ENCODE measurements at regions not wholly inside any gene's neighbourhood (a gene's known extent, or its start where the extent isn't known, plus 50 kb on each side); places are given as distances from the start of the nearest gene placed in this dataset.
"Not testable (repeated sequence)": the region's sequence is repeated elsewhere in the genome, so short reads cannot be mapped to it uniquely, and the experiment has no call there.

- not testable (repeated sequence) for DNase-seq (ENCODE audit: low read depth, low spot score)
Measured at GRCh38 chr6:141504318-141504717, 628.4 kb upstream of the GJE1 start.

GRCh38 chr6:141501616-141502015 lies 631.1 kb upstream of the GJE1 start:
- DNase-seq (ENCODE audit: low read depth, low spot score): no peak

GRCh38 chr6:141498977-141499376 lies 633.7 kb upstream of the GJE1 start:
- DNase-seq (ENCODE audit: low read depth, low spot score): no peak

DNA sequence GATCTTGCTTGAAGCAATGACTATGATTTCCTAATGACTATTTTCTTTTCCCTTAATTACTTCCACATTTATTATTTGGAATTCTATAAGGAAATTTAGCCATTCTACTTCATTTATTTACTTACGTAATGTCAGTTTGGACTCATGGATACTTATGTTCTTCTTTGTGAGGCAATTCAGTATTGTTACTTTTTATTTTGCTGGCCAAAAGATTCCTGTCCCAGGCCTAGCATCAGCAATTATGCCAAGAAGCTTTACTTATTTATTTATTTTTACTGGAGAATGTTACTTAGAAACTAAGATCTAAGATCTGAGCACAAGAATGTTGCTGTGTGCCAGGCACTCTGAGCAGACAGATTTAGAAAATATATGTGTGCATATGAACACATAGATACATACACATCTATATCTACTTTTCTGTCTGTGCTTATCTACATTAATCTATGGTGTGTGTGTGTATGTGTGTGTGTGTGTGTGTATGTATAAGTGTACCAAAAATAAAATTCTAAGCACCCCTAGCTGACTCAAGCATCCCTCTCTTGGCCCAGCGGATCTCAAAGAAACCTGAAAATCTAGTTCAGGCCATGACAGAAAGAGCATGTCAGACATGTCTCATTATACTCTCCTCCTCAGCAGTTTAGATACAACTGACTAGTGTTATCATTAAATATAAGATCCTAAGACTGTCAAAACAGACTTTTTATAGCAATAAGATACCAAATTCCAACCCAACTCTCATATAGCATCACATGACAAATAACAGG lies 640.0 kb upstream of the GJE1 start:
- no peak for DNase-seq (ENCODE audit: low read depth, low spot score)

DNA sequence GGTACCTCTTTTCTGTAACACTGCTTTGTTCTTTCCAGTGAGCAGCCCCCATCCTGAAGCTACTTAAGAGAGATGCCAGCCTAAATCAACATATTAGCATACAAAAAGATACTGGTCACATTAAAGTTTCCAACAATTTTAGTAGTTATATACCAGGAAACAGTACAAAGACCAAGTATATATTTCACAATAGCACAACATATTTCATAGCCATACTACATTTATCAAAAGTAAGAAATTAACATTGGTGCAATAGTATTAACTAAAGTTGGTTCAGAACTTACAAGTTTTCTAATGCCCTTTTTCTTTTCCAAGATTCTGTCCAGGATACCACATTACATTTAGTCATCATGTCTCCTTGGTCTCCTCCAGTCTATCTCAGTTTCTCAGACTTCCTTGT lies 641.0 kb upstream of the GJE1 start:
- no peak for DNase-seq (ENCODE audit: low read depth, low spot score)

- DNase-seq (ENCODE audit: low read depth, low spot score): no peak
Measured at GRCh38 chr6:141490982-141491381, 641.7 kb upstream of the GJE1 start.

DNA sequence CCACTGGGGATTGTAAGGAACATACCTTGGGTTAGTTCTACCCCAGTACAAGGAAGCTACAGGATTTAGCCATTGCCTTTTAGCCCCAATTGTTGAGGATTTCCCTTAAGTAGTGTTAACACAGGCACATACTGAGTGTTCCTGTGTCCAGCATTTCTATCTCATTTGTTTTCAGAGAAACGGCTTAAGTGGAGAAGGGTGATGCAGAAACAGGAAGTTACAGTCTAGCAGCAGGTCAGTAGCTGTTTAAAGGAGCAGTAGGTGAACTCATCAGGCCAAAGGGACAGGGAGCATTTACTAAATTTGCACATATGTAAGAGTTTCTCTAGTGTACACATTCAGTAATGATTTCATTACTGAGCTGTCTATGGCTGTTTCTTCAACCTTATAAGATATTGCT lies 644.2 kb upstream of the GJE1 start:
- DNase-seq (ENCODE audit: low read depth, low spot score): no peak

GRCh38 chr6:141486942-141487341 lies 645.8 kb upstream of the GJE1 start:
- DNase-seq (ENCODE audit: low read depth, low spot score): no peak

- no peak for DNase-seq (ENCODE audit: low read depth, low spot score)
Measured at GRCh38 chr6:141484711-141485110, 648.0 kb upstream of the GJE1 start.

- DNase-seq (ENCODE audit: low read depth, low spot score): no peak
Measured at GRCh38 chr6:141483598-141484061, 649.1 kb upstream of the GJE1 start.

DNA sequence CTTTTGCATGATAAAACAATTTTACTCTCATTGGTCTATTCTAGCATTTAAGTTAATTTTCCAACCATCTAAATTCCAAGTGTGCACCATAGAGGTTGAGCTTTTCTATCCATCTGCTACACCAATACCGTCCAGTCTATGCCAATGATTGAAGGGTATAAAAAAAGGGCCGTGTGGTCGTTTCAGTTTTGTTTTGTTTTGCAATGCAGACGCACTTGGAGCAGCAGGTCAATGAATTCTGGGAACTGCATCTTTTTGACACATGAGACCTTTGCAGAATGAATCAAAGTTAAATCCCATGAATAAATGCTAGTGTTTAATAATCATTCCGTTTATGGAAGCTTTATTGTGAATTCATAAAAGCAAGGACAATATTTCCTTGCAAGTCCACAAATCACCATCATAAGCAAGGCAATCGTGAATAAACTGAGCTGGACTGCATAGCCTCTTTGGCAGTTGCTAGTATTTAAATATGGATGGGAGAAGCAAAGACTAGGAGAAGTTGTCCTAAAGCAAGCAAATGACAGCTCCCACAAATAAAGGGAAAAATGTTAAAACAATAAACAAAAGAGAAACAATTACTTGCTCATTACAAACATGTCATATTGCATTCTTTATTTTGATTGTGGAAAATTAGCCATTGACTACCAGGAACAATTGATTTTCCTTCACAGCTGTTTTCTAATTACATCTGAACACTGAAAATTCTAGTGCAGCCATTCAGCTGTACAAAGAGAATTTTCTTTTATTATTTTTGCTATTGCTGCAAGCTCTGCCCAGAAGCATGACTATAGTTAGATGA lies 649.7 kb upstream of the GJE1 start:
- DNase-seq (ENCODE audit: low read depth, low spot score): no peak

- DNase-seq (ENCODE audit: low read depth, low spot score): no peak
Measured at GRCh38 chr6:141475259-141475658, 657.5 kb upstream of the GJE1 start.

DNA sequence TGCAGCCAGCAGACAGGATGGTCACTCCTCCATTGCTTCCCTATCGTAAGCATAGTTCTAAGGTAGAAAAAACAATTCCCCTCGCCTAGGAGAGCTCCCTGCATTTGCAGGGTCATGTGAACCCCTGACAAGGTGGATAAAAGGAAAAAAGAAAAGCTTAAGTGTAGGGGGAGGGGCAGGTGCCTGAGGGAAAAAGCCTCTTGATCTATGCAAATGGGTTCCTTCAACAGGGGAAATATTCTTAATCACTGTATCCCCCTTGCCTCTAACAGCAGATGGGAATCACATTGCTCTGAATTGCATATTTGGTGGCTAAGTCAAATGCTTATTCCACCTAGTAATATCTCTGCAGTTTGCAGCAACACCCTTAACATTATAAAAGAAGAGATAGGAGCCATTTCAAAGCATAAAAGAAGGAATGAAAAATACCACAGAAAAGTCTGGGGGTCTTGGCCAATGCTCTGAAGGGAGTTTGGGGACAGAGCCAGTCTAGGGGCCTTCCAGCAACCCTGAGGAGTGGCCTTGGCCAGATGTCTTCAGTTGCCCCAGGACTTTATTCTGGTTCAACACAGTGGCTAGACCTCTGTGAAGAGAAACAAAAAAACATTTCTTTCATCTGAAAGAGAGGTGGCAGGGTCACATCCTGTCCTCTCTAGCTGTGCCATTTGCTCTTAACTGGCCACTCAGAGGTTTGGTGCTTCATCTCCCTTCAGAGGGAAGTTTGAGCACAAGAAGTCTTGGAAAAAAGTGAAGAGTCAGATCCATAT lies 660.4 kb upstream of the GJE1 start:
- DNase-seq (ENCODE audit: low read depth, low spot score): peak; percentile 65

- DNase-seq (ENCODE audit: low read depth, low spot score): no peak
Measured at GRCh38 chr6:141470810-141471209, 661.9 kb upstream of the GJE1 start.

DNA sequence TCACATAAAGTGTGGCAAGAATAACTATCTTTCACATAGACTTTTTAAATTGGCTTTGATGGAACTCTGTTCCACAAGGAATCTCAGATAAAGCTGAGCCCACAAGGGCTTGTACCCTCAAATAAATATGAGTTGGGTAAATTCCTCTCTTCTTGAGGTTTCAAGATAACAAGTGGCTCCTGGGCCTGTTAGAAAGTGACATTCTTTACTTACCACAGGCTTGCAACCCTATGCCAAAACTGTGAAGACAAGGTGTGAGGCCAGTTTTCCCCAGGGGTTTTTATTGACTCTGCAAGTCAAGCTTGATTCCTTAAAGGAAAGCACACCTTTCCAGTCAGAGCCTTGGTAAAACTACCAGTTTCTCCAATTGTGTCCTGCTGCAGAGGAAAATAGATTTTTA lies 664.8 kb upstream of the GJE1 start:
- DNase-seq (ENCODE audit: low read depth, low spot score): peak; percentile 46

- peak; percentile 8 for DNase-seq (ENCODE audit: low read depth, low spot score)
Measured at GRCh38 chr6:141467041-141467440, 665.7 kb upstream of the GJE1 start.

GRCh38 chr6:141464896-141465295 lies 667.8 kb upstream of the GJE1 start:
- no peak for DNase-seq (ENCODE audit: low read depth, low spot score)

- no peak for DNase-seq (ENCODE audit: low read depth, low spot score)
Measured at GRCh38 chr6:141464490-141464889, 668.2 kb upstream of the GJE1 start.

- DNase-seq (ENCODE audit: low read depth, low spot score): no peak
Measured at GRCh38 chr6:141463237-141463977, 669.3 kb upstream of the GJE1 start.

- no peak for DNase-seq (ENCODE audit: low read depth, low spot score)
Measured at GRCh38 chr6:141460743-141461484, 671.8 kb upstream of the GJE1 start.

- DNase-seq (ENCODE audit: low read depth, low spot score): peak; percentile 71
Measured at GRCh38 chr6:141460245-141460644, 672.5 kb upstream of the GJE1 start.

Data from ELF-1 (cell line).